CD4-positive, CD25-positive, alpha-beta regulatory T cell (primary cell): ENCODE measurements at regions not wholly inside any gene's neighbourhood (a gene's known extent, or its start where the extent isn't known, plus 50 kb on each side); places are given as distances from the start of the nearest gene placed in this dataset.
"Not testable (repeated sequence)": the region's sequence is repeated elsewhere in the genome, so short reads cannot be mapped to it uniquely, and the experiment has no call there.

Source experiments
- ATAC-seq, 2 donors: fragments of 150-1000 bp; cut with Tn5 transposase; one replicate each; pipeline ENCODE4 v1.10.0; 2021; ENCODE audit warnings: low read depth in 2 of 2, moderate number of reproducible peaks in 2 of 2, moderate library complexity in 1 of 2
- DNase-seq, 3 donors: peaks; one replicate each; pipeline versions ENCODE4 v3.0.0 to v3.0.0-alpha.2; 2012 to 2022; ENCODE audit warnings: mixed read lengths in 1 of 3
- H3K27ac ChIP-seq: one replicate; pipeline ENCODE4 v1.7.0; 2013; ENCODE audit warnings: mild to moderate bottlenecking, low read length; ENCODE audit not compliant: insufficient read depth, poor library complexity, severe bottlenecking
- H3K27me3 ChIP-seq: one replicate; pipeline ENCODE4 v1.7.0; 2013; ENCODE audit warnings: low read length; ENCODE audit not compliant: control insufficient read depth, insufficient read depth
- H3K36me3 ChIP-seq: one replicate; pipeline ENCODE4 v1.7.0; 2013; ENCODE audit warnings: mild to moderate bottlenecking, low read length, moderate library complexity; ENCODE audit not compliant: control insufficient read depth, insufficient read depth
- H3K4me1 ChIP-seq: 2 replicates; pipeline ENCODE4 v1.7.0; 2013; ENCODE audit warnings: mild to moderate bottlenecking, low read length; ENCODE audit not compliant: insufficient read depth, control insufficient read depth, poor library complexity, severe bottlenecking
- H3K4me3 ChIP-seq: one replicate; pipeline ENCODE4 v1.7.0; 2013; ENCODE audit warnings: low read depth, mild to moderate bottlenecking, low read length, moderate library complexity
- H3K9me3 ChIP-seq, 2 experiments: 1 replicate in 1 of 2; 2 replicates in 1 of 2; pipeline ENCODE4 v1.7.0; 2013; ENCODE audit warnings: low read length in 2 of 2, mild to moderate bottlenecking in 1 of 2, moderate library complexity in 1 of 2; ENCODE audit not compliant: control insufficient read depth in 2 of 2
- H3K27ac Mint-ChIP-seq, 3 donors: one replicate each; pipeline ENCODE4 v1.8.0; 2020 to 2022; ENCODE audit warnings: mild to moderate bottlenecking in 3 of 3, mixed read lengths in 3 of 3, moderate library complexity in 2 of 3
- H3K27me3 Mint-ChIP-seq: one replicate; pipeline ENCODE4 v1.8.0; 2022; ENCODE audit warnings: mild to moderate bottlenecking, mixed read lengths
- H3K36me3 Mint-ChIP-seq: one replicate; pipeline ENCODE4 v1.8.0; 2020; ENCODE audit warnings: mixed read lengths
- H3K4me1 Mint-ChIP-seq, 4 donors: one replicate each; pipeline ENCODE4 v1.8.0; 2020 to 2022; ENCODE audit warnings: mixed read lengths in 4 of 4, mild to moderate bottlenecking in 1 of 4
- H3K4me3 Mint-ChIP-seq, 4 donors: one replicate each; pipeline ENCODE4 v1.8.0; 2020 to 2022; ENCODE audit warnings: mild to moderate bottlenecking in 4 of 4, mixed read lengths in 4 of 4, moderate library complexity in 3 of 4
- H3K9me3 Mint-ChIP-seq, 7 donors: one replicate each; pipeline ENCODE4 v1.8.0; 2020 to 2022; ENCODE audit warnings: mixed read lengths in 7 of 7, mild to moderate bottlenecking in 3 of 7, moderate library complexity in 2 of 7

DNA sequence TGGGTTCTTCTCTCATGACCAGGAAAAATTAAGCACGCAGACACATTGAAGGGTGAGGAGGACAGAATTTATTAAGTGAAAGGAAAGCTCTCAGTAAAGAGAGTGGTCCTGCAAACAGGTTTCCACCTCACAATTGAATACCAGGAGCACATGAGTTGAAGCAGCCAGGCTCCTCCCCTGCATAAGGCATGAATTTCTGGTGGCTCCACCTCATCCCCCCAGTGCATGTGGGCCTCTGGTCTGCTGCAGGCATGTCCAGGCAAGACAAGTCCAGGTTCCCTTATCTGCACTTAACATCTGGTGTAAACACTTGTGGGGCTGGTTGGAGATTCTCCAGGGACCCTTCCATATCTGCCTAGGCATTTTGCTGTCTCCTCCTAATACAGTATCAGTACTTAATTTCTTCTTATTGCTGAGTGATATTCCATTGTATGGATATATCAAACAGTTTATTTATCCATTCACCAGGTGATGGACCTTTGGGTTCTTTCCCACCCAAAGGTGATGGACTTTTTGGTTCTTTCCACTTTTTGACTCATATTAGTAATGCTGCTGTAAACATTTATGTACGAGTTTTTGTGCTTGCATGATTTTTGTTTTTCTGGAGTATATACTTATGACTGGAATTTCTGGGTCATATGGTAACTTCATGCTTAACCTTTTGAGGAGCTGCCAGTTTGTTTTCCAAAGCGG is 104.3 kb upstream of the ZNF519 start:
- DNase-seq, H3K36me3 ChIP-seq, H3K4me3 ChIP-seq, H3K4me1 Mint-ChIP-seq, ATAC-seq, H3K4me1 ChIP-seq, H3K27me3 Mint-ChIP-seq, H3K4me3 Mint-ChIP-seq, H3K27me3 ChIP-seq, H3K27ac Mint-ChIP-seq, H3K9me3 ChIP-seq, H3K9me3 Mint-ChIP-seq, H3K27ac ChIP-seq, H3K36me3 Mint-ChIP-seq: not testable (repeated sequence)

DNA sequence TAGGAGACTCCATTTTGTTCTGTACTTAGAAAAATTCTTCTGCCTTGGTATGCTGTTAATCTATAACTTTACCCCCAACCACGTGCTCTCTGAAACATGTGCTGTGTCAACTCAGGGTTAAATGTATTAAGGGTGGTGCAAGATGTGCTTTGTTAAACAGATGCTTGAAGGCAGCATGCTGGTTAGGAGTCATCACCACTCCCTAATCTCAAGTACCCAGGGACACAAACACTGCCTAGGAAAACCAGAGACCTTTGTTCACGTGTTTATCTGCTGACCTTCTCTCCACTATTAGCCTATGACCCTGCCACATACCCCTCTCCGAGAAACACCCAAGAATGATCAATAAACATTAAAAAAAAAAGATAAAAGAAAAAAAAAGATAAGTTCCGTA is 93.0 kb upstream of the ZNF519 start:
- H3K4me1 Mint-ChIP-seq, H3K36me3 ChIP-seq, H3K4me3 Mint-ChIP-seq, H3K27ac Mint-ChIP-seq, H3K27ac ChIP-seq, DNase-seq, H3K4me3 ChIP-seq, H3K27me3 ChIP-seq, H3K27me3 Mint-ChIP-seq, H3K9me3 Mint-ChIP-seq, H3K4me1 ChIP-seq, H3K9me3 ChIP-seq, ATAC-seq: not testable (repeated sequence)
- peaks cover 17% of the 10 kb centered on the region for H3K36me3 Mint-ChIP-seq

DNA sequence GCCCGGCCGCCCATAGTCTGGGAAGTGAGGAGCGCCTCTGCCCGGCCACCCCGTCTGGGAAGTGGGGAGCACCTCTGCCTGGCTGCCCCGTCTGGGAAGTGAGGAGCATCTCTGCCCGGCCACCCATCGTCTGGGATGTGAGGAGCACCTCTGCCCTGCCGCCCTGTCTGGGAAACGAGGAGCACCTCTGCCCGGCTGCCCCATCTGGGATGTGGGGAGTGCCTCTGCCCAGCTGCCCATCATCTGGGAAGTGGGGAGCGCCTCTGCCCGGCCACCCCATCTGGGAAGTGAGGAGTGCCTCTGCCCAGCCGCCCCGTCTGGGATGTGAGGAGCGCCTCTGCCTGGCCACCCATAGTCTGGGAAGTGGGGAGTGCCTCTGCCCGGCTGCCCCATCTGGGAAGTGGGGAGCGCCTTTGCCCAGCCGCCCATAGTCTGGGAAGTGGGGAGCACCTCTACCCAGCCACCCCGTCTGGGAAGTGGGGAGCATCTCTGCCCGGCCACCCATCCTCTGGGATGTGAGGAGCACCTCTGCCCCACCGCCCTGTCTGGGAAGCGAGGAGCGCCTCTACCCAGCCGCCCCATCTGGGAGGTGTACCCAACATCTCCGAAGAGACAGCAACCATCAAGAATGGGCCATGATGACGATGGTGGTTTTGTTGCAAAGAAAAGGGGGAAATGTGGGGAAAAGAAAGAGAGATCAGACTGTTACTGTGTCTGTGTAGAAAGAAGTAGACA is 92.5 kb upstream of the ZNF519 start:
- H3K4me1 Mint-ChIP-seq, H3K27ac ChIP-seq, H3K27ac Mint-ChIP-seq, H3K9me3 ChIP-seq, H3K27me3 Mint-ChIP-seq, H3K36me3 ChIP-seq, H3K4me3 Mint-ChIP-seq, H3K4me1 ChIP-seq, ATAC-seq, H3K9me3 Mint-ChIP-seq, DNase-seq, H3K4me3 ChIP-seq, H3K27me3 ChIP-seq: not testable (repeated sequence)
- peaks cover 19% of the 10 kb centered on the region for H3K36me3 Mint-ChIP-seq

DNA sequence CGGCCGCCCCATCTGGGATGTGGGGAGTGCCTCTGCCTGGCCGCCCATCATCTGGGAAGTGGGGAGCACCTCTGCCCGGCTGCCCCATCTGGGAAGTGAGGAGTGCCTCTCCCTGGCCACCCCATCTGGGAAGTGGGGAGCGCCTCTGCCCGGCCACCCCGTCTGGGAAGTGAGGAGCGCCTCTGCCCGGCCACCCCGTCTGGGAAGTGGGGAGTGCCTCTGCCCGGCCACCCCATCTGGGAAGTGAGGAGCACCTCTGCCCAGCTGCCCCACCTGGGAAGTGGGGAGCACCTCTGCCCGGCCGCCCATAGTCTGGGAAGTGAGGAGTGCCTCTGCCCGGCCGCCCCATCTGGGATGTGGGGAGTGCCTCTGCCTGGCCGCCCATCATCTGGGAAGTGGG is 91.7 kb upstream of the ZNF519 start:
- not testable (repeated sequence) for H3K9me3 ChIP-seq, H3K27me3 Mint-ChIP-seq, H3K9me3 Mint-ChIP-seq, H3K4me3 Mint-ChIP-seq, ATAC-seq, H3K27ac Mint-ChIP-seq, DNase-seq, H3K27me3 ChIP-seq, H3K36me3 ChIP-seq, H3K27ac ChIP-seq, H3K4me1 Mint-ChIP-seq, H3K4me1 ChIP-seq, H3K4me3 ChIP-seq
- H3K36me3 Mint-ChIP-seq = peaks cover 19% of the 10 kb centered on the region

DNA sequence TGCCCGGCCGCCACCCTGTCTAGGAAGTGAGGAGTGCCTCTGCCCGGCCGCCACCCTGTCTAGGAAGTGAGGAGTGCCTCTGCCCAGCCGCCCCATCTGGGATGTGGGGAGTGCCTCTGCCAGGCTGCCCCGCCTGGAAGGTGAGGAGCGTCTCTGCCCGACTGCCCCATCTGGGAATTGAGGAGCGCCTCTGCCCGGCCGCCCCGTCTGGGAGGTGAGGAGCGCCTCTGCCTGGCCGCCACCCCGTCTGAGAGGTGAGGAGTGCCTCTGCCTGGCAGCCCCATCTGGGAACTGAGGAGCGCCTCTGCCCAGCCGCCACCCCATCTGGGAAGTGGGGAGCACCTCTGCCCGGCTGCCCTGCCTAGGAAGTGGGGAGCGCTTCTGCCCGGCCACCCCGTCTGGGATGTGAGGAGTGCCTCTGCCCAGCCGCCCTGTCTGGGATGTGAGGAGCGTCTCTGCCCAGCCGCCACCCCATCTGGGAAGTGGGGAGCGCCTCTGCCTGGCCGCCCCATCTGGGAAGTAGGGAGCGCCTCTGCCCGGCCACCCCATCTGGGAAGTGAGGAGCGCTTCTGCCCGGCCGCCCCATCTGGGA is 91.1 kb upstream of the ZNF519 start:
- not testable (repeated sequence) for H3K9me3 ChIP-seq, H3K27me3 ChIP-seq, DNase-seq, H3K9me3 Mint-ChIP-seq, H3K27me3 Mint-ChIP-seq, H3K4me1 Mint-ChIP-seq, H3K27ac Mint-ChIP-seq, H3K4me1 ChIP-seq, H3K4me3 Mint-ChIP-seq, ATAC-seq, H3K27ac ChIP-seq, H3K36me3 ChIP-seq, H3K4me3 ChIP-seq
- H3K36me3 Mint-ChIP-seq = peaks cover 19% of the 10 kb centered on the region

DNA sequence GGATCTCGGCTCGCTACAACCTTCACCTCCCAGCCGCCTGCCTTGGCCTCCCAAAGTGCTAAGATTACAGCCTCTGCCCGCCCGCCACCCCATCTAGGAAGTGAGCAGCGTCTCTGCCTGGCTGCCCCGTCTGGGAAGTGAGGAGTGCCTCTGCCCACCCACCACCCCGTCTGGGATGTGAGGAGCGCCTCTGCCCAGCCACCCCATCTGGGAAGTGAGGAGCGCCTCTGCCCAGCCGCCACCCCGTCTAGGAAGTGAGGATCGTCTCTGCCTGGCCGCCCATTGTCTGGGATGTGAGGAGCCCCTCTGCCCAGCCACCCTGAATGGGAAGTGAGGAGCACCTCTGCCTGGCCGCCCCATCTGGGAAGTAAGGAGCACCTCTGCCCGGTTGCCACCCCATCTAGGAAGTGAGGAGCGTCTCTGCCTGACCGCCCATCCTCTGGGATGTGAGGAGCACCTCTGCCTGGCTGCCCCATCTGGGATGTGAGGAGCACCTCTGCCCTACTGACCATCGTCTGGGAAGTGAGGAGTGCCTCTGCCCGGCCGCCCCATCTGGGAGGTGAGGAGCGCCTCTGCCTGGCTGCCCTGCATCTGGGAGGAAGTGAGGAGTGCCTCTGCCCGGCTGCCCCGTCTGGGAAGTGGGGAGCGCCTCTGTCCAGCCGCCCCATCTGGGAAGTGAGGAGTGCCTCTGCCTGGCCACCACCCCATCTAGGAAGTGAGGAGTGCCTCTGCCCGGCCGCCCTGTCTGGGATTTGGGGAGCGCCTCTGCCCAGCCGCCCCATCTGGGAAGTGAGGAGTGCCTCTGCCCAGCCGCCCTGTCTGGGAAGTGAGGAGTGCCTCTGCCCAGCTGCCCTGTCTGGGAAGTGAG is 90.4 kb upstream of the ZNF519 start:
- H3K36me3 ChIP-seq, H3K27me3 Mint-ChIP-seq, H3K4me3 Mint-ChIP-seq, H3K4me1 ChIP-seq, H3K4me3 ChIP-seq, H3K9me3 Mint-ChIP-seq, DNase-seq, H3K27ac ChIP-seq, H3K27me3 ChIP-seq, H3K9me3 ChIP-seq, ATAC-seq, H3K4me1 Mint-ChIP-seq, H3K27ac Mint-ChIP-seq: not testable (repeated sequence)
- peaks cover 19% of the 10 kb centered on the region for H3K36me3 Mint-ChIP-seq

- no peaks in the 10 kb centered on the region for H3K36me3 ChIP-seq
- Mint-ChIP-seq H3K27ac (no peak overlapping the region), H3K4me1 (no peaks in the 10 kb centered on the region), H3K9me3 (peaks cover 0 to 9% (median 0%) of the 10 kb centered on the region in 7 donors), H3K36me3 (peaks cover 15% of the 10 kb centered on the region), H3K4me3 (no peak overlapping the region), H3K27me3 (no peaks in the 10 kb centered on the region)
- ATAC-seq (no peak), DNase-seq (no peak)
- H3K27ac ChIP-seq = no peak overlapping the region
- no peaks in the 10 kb centered on the region for H3K27me3 ChIP-seq
- H3K4me3 ChIP-seq = no peak overlapping the region
- no peaks in the 10 kb centered on the region for H3K4me1 ChIP-seq
- H3K9me3 ChIP-seq = no peaks in the 10 kb centered on the region
Measured at GRCh38 chr18:14221689-14222088, 89.5 kb upstream of the ZNF519 start.
